OCI-LY7 (cell line): ENCODE measurements at regions not wholly inside any gene's neighbourhood (a gene's known extent, or its start where the extent isn't known, plus 50 kb on each side); places are given as distances from the start of the nearest gene placed in this dataset.

Experiments used
- BruUV-seq: library from RNA; stranded (reverse); fragments of 400-500 nt; replicated peaks from 2 replicates; lab custom pipeline; 2021; lab: Mats Ljungman, UMichigan
- CTCF ChIA-PET: fragments of 300-600 bp; sonication (Branson Sonifier 250); formaldehyde crosslinking; loops from one replicate; lab custom pipeline; 2022; ENCODE audit warnings: antibody characterized with exemption; ENCODE audit not compliant: unreplicated experiment; lab: Charles Lee
- POLR2A ChIA-PET: fragments of 300-600 bp; sonication (Branson Sonifier 250); formaldehyde crosslinking; loops from one replicate; lab custom pipeline; 2022; ENCODE audit warnings: antibody characterized with exemption; lab: Charles Lee
- DNase-seq: peaks from one replicate; pipeline ENCODE4 v3.0.0-alpha.2; 2015; ENCODE audit warnings: low spot score
- H2AFZ ChIP-seq: fragments of 200-600 bp; sonication (generic), shearing (Covaris generic); 2 replicates; pipeline ENCODE4 v1.6.1; 2014; ENCODE audit warnings: mild to moderate bottlenecking, antibody characterized with exemption, low read length, moderate library complexity
- H3K27ac ChIP-seq: fragments of 200-600 bp; sonication (generic); 2 replicates; pipeline ENCODE4 v1.5.1; 2014; ENCODE audit warnings: mixed run types, low read depth, mild to moderate bottlenecking, moderate library complexity, low read length, inconsistent platforms; ENCODE audit not compliant: poor library complexity, severe bottlenecking
- H3K36me3 ChIP-seq: fragments of 200-600 bp; sonication (generic); 2 replicates; pipeline ENCODE4 v1.6.1; 2014; ENCODE audit warnings: mild to moderate bottlenecking, antibody characterized with exemption, low read length, moderate library complexity, mixed read lengths; ENCODE audit not compliant: insufficient read depth
- H3K4me1 ChIP-seq: fragments of 200-600 bp; sonication (generic); 2 replicates; pipeline ENCODE4 v1.5.1; 2014; ENCODE audit warnings: mild to moderate bottlenecking, low read length; ENCODE audit not compliant: insufficient read depth, poor library complexity, severe bottlenecking
- H3K4me2 ChIP-seq: fragments of 200-600 bp; sonication (generic); 2 replicates; pipeline ENCODE4 v1.6.1; 2014; ENCODE audit warnings: mild to moderate bottlenecking, low read length
- H3K4me3 ChIP-seq: fragments of 200-600 bp; sonication (generic); 2 replicates; pipeline ENCODE4 v1.5.1; 2014; ENCODE audit warnings: mild to moderate bottlenecking, low read depth, low read length; ENCODE audit not compliant: poor library complexity, severe bottlenecking
- H3K79me2 ChIP-seq: fragments of 200-600 bp; sonication (generic); 2 replicates; pipeline ENCODE4 v1.6.1; 2016; ENCODE audit warnings: low read depth, mild to moderate bottlenecking, low read length, moderate library complexity, mixed read lengths; ENCODE audit not compliant: insufficient read depth
- H3K9me2 ChIP-seq: fragments of 200-600 bp; sonication (generic); 2 replicates; pipeline ENCODE4 v1.6.1; 2016; ENCODE audit warnings: mild to moderate bottlenecking, low read length, mixed read lengths; ENCODE audit not compliant: insufficient read depth
- H3K9me3 ChIP-seq: fragments of 200-600 bp; sonication (generic); 2 replicates; pipeline ENCODE4 v1.6.1; 2014; ENCODE audit warnings: mild to moderate bottlenecking, mixed run types, low read length, mixed read lengths
- H4K20me1 ChIP-seq: fragments of 200-600 bp; sonication (generic); 2 replicates; pipeline ENCODE4 v1.6.1; 2014; ENCODE audit warnings: mild to moderate bottlenecking, antibody characterized with exemption, low read length, moderate library complexity, mixed read lengths; ENCODE audit not compliant: insufficient read depth
- EZH2phosphoT487 ChIP-seq: fragments of 200-600 bp; sonication (generic); IDR thresholded peaks from 2 replicates; pipeline ENCODE4 v1.6.1; 2018; ENCODE audit warnings: low read depth, borderline replicate concordance, mild to moderate bottlenecking, mixed run types, antibody characterized with exemption, low read length, moderate library complexity, mixed read lengths
- intact Hi-C: fragments of 100-400 bp; cut with micrococcal nuclease; formaldehyde crosslinking; loops from one replicate; pipeline ENCODE4 v1.10.0; 2022; ENCODE audit not compliant: unreplicated experiment
- TF ChIP-seq, protein P1 (sequence below): fragments of 200-600 bp; sonication (generic); conservative IDR thresholded peaks from 2 replicates; pipeline ENCODE4 v1.5.1; 2014; ENCODE audit warnings: mild to moderate bottlenecking, antibody characterized with exemption, low read length, moderate library complexity, mixed read lengths

DNA sequence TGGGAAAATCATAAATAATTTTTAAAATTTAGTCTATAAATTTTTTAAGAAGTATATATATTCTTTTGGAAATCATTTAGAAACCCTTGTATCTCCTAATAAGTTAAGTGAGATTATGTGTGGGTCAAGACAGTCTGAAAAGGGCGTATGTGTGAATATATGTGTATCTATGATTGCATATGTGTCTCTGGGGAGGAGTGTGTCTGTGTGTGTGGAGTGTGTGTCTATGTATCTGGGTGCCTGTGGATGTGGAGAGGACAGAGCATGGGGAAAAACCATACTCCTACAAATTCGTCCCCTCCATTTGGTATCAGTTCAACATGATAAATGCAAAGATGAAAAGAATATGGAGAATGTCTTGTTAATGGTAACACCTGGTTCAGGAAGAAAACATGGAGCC is 342.0 kb upstream of the ACTBL2 start:
- Histone ChIP-seq H3K4me2 (no peak overlapping the region), H3K79me2 (no peaks in the 10 kb centered on the region), H3K36me3 (no peaks in the 10 kb centered on the region), H2AFZ (no peak overlapping the region), H3K9me2 (no peaks in the 10 kb centered on the region), H3K4me1 (no peaks in the 10 kb centered on the region), H4K20me1 (no peaks in the 10 kb centered on the region), H3K9me3 (no peaks in the 10 kb centered on the region), H3K4me3 (no peak overlapping the region), H3K27ac (no peak overlapping the region)
- TF ChIP-seq EZH2phosphoT487: no peak
- TF ChIP-seq, protein P1, sequence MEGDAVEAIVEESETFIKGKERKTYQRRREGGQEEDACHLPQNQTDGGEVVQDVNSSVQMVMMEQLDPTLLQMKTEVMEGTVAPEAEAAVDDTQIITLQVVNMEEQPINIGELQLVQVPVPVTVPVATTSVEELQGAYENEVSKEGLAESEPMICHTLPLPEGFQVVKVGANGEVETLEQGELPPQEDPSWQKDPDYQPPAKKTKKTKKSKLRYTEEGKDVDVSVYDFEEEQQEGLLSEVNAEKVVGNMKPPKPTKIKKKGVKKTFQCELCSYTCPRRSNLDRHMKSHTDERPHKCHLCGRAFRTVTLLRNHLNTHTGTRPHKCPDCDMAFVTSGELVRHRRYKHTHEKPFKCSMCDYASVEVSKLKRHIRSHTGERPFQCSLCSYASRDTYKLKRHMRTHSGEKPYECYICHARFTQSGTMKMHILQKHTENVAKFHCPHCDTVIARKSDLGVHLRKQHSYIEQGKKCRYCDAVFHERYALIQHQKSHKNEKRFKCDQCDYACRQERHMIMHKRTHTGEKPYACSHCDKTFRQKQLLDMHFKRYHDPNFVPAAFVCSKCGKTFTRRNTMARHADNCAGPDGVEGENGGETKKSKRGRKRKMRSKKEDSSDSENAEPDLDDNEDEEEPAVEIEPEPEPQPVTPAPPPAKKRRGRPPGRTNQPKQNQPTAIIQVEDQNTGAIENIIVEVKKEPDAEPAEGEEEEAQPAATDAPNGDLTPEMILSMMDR: no peak
- ChIA-PET CTCF (no interaction called here), POLR2A (interaction anchor here (0.5 to 0.7 kb wide), 2 partner anchors 17 to 24 kb away, joined by 3 read pairs; no protein-coding TSS in a partner anchor)
- BruUV-seq: no TSS peak
- intact Hi-C loops: no loop called here
- DNase-seq: no peak

DNA sequence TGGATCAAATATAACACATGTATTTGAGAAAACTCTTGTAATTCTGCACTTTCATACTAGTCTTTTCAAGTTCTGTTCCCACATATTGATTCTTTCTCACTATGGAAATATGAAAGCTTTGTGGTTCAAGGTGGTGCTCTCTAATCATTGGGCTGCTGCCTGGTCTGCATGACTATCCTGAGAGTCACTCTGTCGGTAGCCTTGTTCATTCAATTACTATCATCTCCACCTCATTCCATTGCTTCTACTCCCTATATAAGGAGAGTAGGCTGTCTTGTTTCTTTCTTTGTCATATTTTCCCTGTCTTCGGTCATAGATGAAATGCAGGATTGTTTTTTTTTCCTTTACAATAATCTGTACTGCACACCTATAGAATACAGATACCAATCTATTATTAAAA is 341.4 kb upstream of the ACTBL2 start:
- no peak overlapping the region for H3K4me3 ChIP-seq
- no peaks in the 10 kb centered on the region for H4K20me1 ChIP-seq
- H3K4me2 ChIP-seq: no peak overlapping the region
- POLR2A ChIA-PET: interaction anchor here (0.7 kb wide), 1 partner anchor 24 kb away, joined by 3 read pairs; no protein-coding TSS in a partner anchor
- CTCF ChIA-PET: no interaction called here
- TF ChIP-seq, protein P1: no peak
- no peak for TF ChIP-seq EZH2phosphoT487
- H3K4me1 ChIP-seq: no peaks in the 10 kb centered on the region
- H3K79me2 ChIP-seq: no peaks in the 10 kb centered on the region
- H3K36me3 ChIP-seq: no peaks in the 10 kb centered on the region
- intact Hi-C loops: no loop called here
- no TSS peak for BruUV-seq
- H3K9me3 ChIP-seq: no peaks in the 10 kb centered on the region
- DNase-seq: no peak
- H3K27ac ChIP-seq: no peak overlapping the region
- no peaks in the 10 kb centered on the region for H3K9me2 ChIP-seq
- H2AFZ ChIP-seq: no peak overlapping the region

GRCh38 chr5:57822651-57823050 is 340.0 kb upstream of the ACTBL2 start:
- intact Hi-C loops: no loop called here
- no peaks in the 10 kb centered on the region for H3K9me3 ChIP-seq
- H3K27ac ChIP-seq: no peak overlapping the region
- no TSS peak for BruUV-seq
- POLR2A ChIA-PET: no interaction called here
- no peaks in the 10 kb centered on the region for H3K9me2 ChIP-seq
- CTCF ChIA-PET: no interaction called here
- H3K4me3 ChIP-seq: no peak overlapping the region
- no peaks in the 10 kb centered on the region for H3K4me1 ChIP-seq
- TF ChIP-seq, protein P1: no peak
- no peak for TF ChIP-seq EZH2phosphoT487
- no peak overlapping the region for H3K4me2 ChIP-seq
- no peaks in the 10 kb centered on the region for H4K20me1 ChIP-seq
- no peaks in the 10 kb centered on the region for H3K36me3 ChIP-seq
- no peak for DNase-seq
- no peak overlapping the region for H2AFZ ChIP-seq
- no peaks in the 10 kb centered on the region for H3K79me2 ChIP-seq
